HEK293T (cell line): ENCODE measurements at regions not wholly inside any gene's neighbourhood (a gene's known extent, or its start where the extent isn't known, plus 50 kb on each side); places are given as distances from the start of the nearest gene placed in this dataset.

Source experiments
- CTCF ChIA-PET: fragments of 350-600 bp; formaldehyde crosslinking; extraction: SDS; loops from one replicate; lab custom pipeline; 2021; ENCODE audit warnings: antibody characterized with exemption, inconsistent platforms; lab: Yijun Ruan, JAX
- POLR2A ChIA-PET: fragments of 350-600 bp; formaldehyde crosslinking; extraction: SDS; loops from one replicate; lab custom pipeline; 2020; ENCODE audit warnings: antibody characterized with exemption, inconsistent platforms; lab: Yijun Ruan, JAX
- DNase-seq: peaks from one replicate; pipeline ENCODE4 v3.0.0; 2012; ENCODE audit warnings: mixed read lengths; ENCODE audit errors: extremely low spot score
- ARNT ChIP-seq: fragments of 450-650 bp; IDR thresholded peaks from 2 replicates; pipeline ENCODE4 v1.6.1; 2017; ENCODE audit warnings: mild to moderate bottlenecking
- BHLHE40 ChIP-seq: fragments of 450-650 bp; IDR thresholded peaks from 2 replicates; pipeline ENCODE4 v1.6.1; 2016; ENCODE audit warnings: mild to moderate bottlenecking, moderate library complexity, borderline replicate concordance
- CTBP1 ChIP-seq: fragments of 450-650 bp; IDR thresholded peaks from 2 replicates; pipeline ENCODE4 v1.6.1; 2016; ENCODE audit warnings: borderline replicate concordance
- ELF4 ChIP-seq: fragments of 450-650 bp; IDR thresholded peaks from 2 replicates; pipeline ENCODE4 v1.6.1; 2017; ENCODE audit warnings: antibody characterized with exemption
- FOXA1 ChIP-seq: fragments of 450-650 bp; IDR thresholded peaks from 2 replicates; pipeline ENCODE4 v1.6.1; 2016; ENCODE audit warnings: mild to moderate bottlenecking
- FOXK2 ChIP-seq: fragments of 450-650 bp; IDR thresholded peaks from 2 replicates; pipeline ENCODE4 v1.6.1; 2016; ENCODE audit warnings: mild to moderate bottlenecking
- FOXM1 ChIP-seq: fragments of 450-650 bp; IDR thresholded peaks from 2 replicates; pipeline ENCODE4 v1.6.1; 2017; ENCODE audit warnings: mild to moderate bottlenecking, borderline replicate concordance
- HDGF ChIP-seq: fragments of 450-650 bp; IDR thresholded peaks from 2 replicates; pipeline ENCODE4 v1.6.1; 2017; ENCODE audit warnings: antibody characterized with exemption, borderline replicate concordance
- L3MBTL2 ChIP-seq: fragments of 450-650 bp; conservative IDR thresholded peaks from 2 replicates; pipeline ENCODE4 v1.6.1; 2016; ENCODE audit warnings: mild to moderate bottlenecking
- LEF1 ChIP-seq: fragments of 450-650 bp; IDR thresholded peaks from 2 replicates; pipeline ENCODE4 v1.6.1; 2017; ENCODE audit warnings: mild to moderate bottlenecking, borderline replicate concordance
- NFRKB ChIP-seq: fragments of 450-650 bp; IDR thresholded peaks from 2 replicates; pipeline ENCODE4 v1.6.1; 2016; ENCODE audit warnings: mild to moderate bottlenecking, moderate library complexity
- SP1 ChIP-seq: fragments of 450-650 bp; IDR thresholded peaks from 2 replicates; pipeline ENCODE4 v1.6.1; 2017
- SUZ12 ChIP-seq: fragments of 450-650 bp; IDR thresholded peaks from 2 replicates; pipeline ENCODE4 v1.6.1; 2016; ENCODE audit warnings: mild to moderate bottlenecking
- TARDBP ChIP-seq: fragments of 450-650 bp; IDR thresholded peaks from 2 replicates; pipeline ENCODE4 v1.6.1; 2016
- ZNF384 ChIP-seq: fragments of 450-650 bp; IDR thresholded peaks from 2 replicates; pipeline ENCODE4 v1.6.1; 2016
- TF ChIP-seq, protein P1 (sequence below): fragments of 450-650 bp; IDR thresholded peaks from 2 replicates; pipeline ENCODE4 v1.6.1; 2016

- no peak for DNase-seq
- ChIA-PET CTCF (interaction anchor here (1.1 kb wide), 1 partner anchor 9 kb away, joined by 4 read pairs; no protein-coding TSS in a partner anchor), POLR2A (no interaction called here)
- TF ChIP-seq TARDBP (no peak), L3MBTL2 (no peak), FOXK2 (no peak), LEF1 (no peak), HDGF (no peak), ELF4 (no peak)
- TF ChIP-seq, protein P1, sequence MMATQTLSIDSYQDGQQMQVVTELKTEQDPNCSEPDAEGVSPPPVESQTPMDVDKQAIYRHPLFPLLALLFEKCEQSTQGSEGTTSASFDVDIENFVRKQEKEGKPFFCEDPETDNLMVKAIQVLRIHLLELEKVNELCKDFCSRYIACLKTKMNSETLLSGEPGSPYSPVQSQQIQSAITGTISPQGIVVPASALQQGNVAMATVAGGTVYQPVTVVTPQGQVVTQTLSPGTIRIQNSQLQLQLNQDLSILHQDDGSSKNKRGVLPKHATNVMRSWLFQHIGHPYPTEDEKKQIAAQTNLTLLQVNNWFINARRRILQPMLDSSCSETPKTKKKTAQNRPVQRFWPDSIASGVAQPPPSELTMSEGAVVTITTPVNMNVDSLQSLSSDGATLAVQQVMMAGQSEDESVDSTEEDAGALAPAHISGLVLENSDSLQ = no peak
These were observed 103.4 kb downstream of the RPL27A start for GRCh38 chr11:8785998-8786397.

DNA sequence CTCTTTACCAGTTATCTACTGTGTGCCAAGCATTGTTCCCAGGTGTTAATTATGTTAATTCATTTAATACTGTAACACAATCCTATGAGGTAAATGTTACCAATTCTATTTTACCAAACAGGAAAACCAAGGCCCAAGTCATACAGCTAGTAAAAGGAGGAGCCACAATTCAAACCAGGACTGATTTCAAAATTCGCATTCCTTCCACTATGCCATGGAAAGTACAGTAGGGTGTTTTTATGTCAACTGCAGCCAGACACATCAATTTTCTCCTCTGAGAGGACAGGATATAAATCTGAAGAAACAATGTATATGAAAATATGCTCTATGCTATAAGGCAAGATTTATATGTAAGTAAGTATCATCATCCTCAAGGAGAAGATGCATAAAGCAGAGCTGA is 104.3 kb downstream of the RPL27A start:
- TF ChIP-seq HDGF = no peak
- TF ChIP-seq BHLHE40 = no peak
- no peak for TF ChIP-seq ZNF384
- no peak for TF ChIP-seq L3MBTL2
- TF ChIP-seq TARDBP = no peak
- no peak for TF ChIP-seq ELF4
- no peak for TF ChIP-seq FOXM1
- TF ChIP-seq ARNT = no peak
- no peak for TF ChIP-seq LEF1
- POLR2A ChIA-PET = no interaction called here
- no peak for DNase-seq
- CTCF ChIA-PET = interaction anchor here (0.6 kb wide), 1 partner anchor 10 kb away, joined by 6 read pairs; no protein-coding TSS in a partner anchor

GRCh38 chr11:8787372-8787771 is 104.8 kb downstream of the RPL27A start:
- POLR2A ChIA-PET = no interaction called here
- TF ChIP-seq FOXM1 (no peak), TARDBP (no peak), ZNF384 (no peak), FOXK2 (no peak), HDGF (no peak), FOXA1 (no peak), CTBP1 (no peak), LEF1 (no peak)
- TF ChIP-seq, protein P1 = no peak
- CTCF ChIA-PET = interaction anchor here (0.6 kb wide), 1 partner anchor 10 kb away, joined by 6 read pairs; no protein-coding TSS in a partner anchor
- no peak for DNase-seq

- ChIA-PET CTCF (no interaction called here), POLR2A (no interaction called here)
- TF ChIP-seq SP1 (no peak), L3MBTL2 (no peak), SUZ12 (no peak), FOXM1 (no peak), FOXK2 (no peak), ZNF384 (no peak)
- no peak for DNase-seq
These were observed 106.0 kb downstream of the RPL27A start for GRCh38 chr11:8788616-8789015.

DNA sequence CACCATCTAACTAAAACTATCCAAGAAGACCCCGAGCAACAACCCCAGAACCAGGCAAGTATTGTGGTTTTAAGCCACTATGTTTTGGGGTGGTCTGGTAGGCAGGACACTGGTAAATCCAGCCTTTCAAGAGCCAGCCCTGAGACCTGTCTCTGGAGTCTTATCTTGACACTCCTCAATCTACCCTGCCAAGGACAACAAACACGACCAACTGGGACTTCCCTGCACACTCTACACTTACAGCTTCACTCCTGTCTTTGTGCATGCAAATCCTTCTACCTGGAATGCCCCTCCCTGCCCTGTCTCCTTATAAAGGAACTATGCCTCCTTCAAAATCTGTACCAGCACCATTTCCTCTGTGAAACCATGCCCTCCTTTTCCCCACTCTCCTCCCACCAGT is 107.3 kb downstream of the RPL27A start:
- ChIA-PET POLR2A (no interaction called here), CTCF (no interaction called here)
- DNase-seq = no peak
- TF ChIP-seq L3MBTL2 (no peak), LEF1 (no peak), ARNT (no peak), BHLHE40 (no peak), FOXA1 (no peak), NFRKB (no peak), ZNF384 (no peak), FOXM1 (no peak), HDGF (no peak), SP1 (no peak), FOXK2 (no peak)
- TF ChIP-seq, protein P1 = no peak

DNA sequence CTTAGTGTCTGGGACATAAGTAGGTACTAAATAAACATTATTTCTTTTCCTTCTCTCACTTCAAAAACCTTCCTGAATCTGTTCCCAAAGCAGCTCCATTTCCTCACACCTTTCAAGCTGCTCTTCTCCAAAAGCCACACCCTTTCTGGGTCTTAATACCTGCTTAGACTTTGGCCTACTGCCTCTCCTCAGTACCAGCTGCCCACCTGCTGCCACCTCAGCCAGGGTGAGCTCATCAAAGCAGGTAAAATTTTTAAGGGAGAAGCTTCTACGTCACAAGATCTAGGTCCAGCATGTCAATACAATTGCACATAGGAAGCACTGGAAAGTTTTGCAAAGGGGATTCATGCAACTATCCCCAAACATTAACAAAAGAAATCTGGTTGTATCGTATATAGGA is 108.4 kb downstream of the RPL27A start:
- CTCF ChIA-PET = no interaction called here
- POLR2A ChIA-PET = no interaction called here

More for the DNA sequence above, 108.4 kb downstream of the RPL27A start:
- DNase-seq = no peak
- no peak for TF ChIP-seq HDGF
- TF ChIP-seq ELF4 = no peak
- TF ChIP-seq, protein P1 = no peak
- TF ChIP-seq LEF1 = no peak
- TF ChIP-seq TARDBP = no peak
- TF ChIP-seq BHLHE40 = no peak
- TF ChIP-seq ZNF384 = no peak
- TF ChIP-seq FOXA1 = no peak
- TF ChIP-seq ARNT = no peak
- TF ChIP-seq CTBP1 = no peak
- no peak for TF ChIP-seq NFRKB
- no peak for TF ChIP-seq L3MBTL2
- no peak for TF ChIP-seq FOXK2
- TF ChIP-seq SP1 = no peak
- TF ChIP-seq FOXM1 = no peak
- TF ChIP-seq SUZ12 = no peak
